NCI-H1105 (cell line): ENCODE measurements at regions not wholly inside any gene's neighbourhood (a gene's known extent, or its start where the extent isn't known, plus 50 kb on each side); places are given as distances from the start of the nearest gene placed in this dataset.
A peak's percentile ranks its signal among the peaks of the same experiment; 100 is the strongest.

ENCODE experiments used
- DNase-seq: peaks from one replicate; lab custom pipeline; 2025; lab: John Stamatoyannopoulos, UW

DNA sequence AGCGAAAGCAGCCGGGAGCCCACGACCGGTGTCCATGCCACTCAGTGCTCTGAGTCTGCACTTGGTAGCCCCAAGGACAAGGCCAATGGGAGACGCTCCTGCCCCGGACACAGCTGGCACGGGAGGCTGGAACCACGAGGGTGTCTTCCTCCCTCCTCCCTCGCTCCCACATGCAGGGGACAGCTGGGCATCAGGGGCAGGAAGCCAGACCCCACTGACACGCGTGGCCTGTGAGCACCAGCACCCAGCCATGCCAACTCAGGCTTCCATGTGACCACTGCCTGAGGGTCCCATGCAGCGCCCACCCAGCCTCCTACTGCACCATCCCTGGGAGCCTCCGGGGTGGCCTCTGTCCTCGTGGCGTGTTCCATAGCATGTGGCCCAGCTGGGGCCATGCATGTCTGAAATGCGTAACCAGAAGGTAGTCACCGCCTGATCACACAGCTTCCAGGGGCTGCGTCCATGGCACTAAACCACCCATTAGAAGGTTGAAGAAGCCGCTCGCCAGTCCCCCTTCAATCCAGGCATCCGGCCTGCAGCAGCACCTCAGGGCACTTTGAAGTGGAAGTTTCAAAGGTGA is 323.2 kb upstream of the SALL3 start:
- no peak for DNase-seq

DNA sequence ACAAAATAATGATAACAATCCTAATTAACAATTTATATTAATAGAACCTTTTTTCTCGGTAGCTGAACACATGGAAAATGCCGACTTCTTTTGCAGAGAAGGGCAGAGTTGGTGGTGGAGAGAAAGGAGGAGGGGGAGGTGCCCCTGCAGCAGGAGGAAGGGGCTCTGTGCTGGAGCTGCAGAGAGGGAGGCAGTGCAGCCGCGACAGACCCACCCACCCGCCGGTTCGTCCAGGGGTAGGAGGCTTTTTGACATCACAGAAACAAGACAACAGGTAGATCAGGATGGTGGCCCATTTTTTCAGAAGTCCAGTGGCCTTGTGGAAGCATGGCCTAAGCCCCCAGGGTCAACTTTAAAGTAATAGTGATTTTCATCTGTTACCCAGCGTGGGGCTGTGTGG is 321.1 kb upstream of the SALL3 start:
- no peak for DNase-seq

DNA sequence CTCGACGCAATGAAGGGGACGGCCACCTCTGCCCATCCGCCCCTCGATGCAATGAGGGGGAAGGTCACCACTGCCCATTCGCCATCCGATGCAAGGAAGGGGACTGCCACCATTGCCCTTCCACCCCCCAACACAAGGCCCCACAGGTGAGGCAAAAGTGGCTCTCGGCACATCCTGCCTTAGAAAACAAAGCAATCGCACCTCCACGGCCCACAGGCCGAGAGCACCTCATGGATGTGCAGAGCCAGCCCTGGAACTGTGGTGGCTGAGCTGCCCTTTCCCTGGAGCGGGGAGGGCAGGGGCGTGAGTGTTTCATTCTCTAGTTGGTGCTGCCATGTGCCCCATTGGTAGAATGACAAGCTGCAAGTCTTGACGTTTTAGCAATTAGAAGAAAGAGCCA is 320.6 kb upstream of the SALL3 start:
- DNase-seq: no peak

DNA sequence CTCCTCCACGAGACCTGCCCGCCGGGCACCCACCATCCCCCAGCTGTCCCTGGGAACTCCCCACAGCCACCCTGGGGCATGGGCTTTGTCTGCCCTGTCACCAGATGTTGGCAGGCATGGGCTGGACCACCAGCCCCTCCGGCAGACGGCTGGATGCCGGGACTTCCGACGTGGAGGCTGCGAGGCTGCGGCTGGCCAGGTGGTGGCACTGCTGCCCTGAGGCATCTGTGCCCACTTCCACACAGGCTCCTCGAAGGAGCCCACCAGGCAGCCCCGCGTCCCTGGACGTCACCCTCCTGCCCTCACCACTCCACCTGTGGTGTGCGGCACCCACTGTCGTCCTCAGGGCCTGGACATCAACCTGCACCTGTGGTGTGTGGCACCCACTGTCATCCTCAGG is 319.9 kb upstream of the SALL3 start:
- peak; percentile 7 for DNase-seq

DNA sequence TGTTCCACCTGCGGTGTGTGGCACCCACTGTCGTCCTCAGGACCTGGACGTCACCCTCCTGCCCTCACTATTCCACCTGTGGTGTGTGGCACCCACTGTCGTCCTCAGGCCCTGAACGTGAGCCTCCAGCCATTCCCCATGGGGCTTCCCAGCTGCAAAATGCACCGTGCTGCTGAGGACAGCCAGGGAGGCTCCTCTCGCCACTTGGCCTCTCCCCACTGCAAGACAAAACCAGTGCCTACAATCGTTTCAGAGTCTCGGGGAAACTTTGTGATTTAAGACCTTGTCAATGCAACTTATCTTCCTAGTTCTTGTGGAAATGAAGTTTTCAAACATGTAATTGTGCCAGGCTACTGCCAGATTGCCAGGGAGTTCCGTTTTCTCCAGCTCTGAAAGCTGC is 319.3 kb upstream of the SALL3 start:
- no peak for DNase-seq

DNA sequence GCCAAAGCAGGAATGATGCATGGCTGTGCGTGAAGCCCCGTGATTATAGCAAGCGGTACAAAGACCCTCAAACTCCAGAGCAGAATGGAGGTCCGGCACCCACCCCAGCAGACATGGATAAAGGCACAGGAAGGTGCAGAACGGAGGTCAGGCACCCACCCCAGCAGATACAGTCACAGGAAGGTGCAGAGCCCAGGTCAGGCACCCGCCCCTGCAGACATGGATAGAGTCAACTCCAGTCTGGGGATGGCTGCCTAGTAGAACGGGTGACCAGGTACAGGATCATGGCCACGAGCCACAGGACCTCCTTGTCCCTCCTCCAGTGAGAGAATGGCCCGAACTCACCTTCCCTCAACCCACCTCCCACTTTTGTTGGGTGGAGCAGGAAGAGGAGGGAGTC is 318.3 kb upstream of the SALL3 start:
- DNase-seq: no peak

DNA sequence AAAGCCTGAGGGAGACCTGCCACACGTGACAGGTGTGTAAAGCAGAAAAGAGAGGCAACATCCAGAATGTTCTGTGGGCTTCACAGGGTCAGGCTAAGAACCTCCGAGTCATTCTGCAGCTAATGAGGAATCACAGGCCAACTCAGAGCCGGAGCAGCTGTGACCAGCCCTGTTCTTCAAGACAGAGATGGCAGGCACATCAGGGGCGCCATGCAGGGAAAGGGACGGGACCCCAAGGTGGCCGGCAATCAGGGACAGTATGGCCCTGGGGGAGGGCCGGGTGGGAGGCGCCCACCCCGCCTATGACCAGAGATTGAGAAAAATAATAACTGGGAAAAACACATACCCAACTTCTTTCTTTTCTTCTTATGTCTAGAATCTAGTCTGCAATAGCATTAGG is 316.7 kb upstream of the SALL3 start:
- DNase-seq: no peak

DNA sequence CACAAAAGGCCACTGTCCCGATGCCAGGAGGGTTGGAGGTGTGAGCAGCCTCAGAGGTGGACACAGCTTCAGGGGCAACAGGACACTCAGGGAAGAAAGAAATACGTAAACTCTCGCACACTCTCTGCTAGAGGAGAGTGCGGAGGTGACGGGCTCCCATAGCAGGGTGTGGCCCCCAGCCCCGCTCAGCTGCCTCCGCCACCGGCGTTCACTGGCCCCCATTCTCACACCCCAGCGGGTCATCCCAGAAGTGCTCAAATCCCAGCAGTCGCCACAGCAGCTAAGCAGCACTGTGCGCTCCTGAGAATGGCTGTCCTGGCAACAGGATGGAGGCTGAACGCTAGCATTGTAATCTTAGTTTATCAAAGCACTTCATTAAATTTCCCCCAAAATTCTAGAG is 315.6 kb upstream of the SALL3 start:
- DNase-seq: no peak

DNA sequence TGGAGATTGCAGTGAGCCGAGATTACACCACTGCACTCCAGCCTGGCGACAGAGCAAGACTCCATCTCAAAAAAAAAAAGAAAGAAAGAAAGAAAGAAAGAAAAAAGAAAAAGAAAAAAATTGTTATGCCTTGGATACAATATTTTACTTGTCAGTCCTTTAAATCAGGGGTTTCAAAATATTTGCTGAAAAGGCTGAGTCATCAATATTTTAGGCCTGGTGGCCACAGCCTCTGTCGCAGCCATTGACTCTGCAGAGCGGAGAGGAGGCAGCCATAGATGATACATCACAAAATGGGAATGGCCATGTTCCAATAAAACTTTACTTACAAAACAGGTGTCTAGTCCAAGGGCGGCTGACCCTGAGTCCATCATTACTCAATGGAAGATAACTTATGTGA is 314.8 kb upstream of the SALL3 start:
- no peak for DNase-seq

DNA sequence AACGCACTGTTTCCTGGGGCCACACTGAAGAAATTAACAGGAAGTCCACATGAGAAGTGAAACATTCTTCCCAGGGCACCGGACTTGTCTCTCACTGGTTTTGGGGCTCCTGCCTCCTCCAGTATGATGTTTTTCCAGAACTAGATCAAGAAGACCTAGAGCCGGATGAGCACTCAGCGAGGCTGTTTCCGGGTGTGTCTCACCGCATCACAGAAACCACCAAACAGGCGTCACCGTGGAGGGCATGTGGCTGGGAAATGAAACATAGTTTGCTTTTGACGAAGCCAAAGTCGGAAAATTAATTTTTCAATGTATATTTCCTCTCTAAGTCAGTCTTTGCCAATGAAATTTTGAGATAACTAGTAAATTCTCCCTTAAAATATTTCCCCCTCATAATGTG is 314.0 kb upstream of the SALL3 start:
- DNase-seq: no peak

DNA sequence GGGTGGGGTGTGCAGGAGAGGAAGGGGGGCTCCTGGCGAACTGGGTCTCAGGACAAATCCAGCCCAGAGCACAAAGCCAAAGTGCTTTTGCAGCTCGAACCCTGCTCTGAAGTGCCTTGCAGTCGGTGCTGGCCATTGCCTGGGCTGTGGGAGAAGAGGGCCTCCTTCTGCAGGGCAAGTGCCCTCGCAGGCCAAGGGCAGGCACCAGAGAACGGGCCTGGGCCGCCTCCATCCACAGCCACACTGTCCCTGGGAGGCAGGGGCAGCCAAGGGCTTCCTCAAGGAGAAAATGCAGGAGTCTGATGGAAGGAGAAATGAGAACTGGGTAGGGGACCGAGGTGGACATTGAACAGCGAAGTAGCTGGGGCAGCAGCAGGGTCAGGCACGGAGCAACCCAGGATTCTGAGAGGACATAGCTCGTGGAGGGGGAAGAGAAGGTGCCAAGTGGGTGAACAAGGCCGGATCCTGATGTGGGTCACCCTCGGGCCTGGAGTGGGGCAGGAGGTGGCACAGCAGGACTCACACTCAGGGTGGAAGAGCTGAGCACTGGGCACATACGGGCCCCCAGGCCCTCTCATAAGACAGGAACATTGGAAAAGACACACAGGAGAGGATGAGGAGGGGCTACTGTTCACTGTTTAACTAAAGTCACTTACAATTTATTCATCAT is 312.8 kb upstream of the SALL3 start:
- DNase-seq: no peak

DNA sequence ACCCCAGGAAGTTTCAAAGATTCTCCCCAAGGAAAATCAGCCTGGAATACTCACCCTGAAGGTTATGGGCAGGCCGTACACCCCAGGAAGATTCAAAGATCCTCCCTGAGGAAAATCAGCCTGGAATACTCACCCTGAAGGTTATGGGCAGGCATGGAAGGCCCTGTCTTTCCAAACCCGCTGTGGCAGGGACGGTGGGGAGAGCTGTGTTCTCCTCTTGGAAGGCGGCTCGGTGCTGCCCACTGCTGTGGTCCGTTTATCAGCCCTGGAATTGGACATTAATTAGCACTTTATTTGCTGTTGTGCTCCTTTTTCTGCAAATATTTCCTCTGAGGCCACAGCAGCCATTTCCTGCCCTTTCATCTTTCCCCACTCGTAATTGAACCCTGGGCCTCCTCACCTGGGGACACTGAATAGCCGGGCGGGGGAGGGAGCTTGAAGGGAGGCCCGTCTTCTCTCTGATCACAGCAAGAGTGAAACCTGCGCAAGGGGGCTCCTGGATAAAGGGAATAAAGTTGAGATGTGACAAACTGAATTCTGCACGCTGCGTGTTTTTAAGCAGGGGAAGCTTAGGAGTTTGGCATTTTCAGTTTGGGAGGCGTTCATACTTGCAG is 308.7 kb upstream of the SALL3 start:
- no peak for DNase-seq

DNA sequence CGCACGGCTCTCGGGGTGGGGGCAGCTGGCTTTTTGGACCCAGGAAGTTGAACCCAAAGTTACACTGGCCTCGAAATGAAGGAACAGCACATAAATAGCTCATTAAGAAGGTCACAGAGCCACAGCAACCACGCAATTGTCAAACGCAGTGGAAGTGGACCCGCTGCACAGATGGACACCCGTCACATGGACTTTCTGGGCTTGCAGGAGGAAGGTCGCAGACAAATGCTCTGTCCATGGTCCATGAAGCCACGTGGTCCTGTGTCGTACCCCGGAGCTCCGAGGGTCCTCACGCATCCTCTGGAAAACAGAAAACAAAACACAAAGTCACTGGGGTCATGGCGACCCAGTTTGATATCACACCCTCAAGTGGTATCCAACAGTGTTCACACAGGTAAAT is 308.1 kb upstream of the SALL3 start:
- no peak for DNase-seq

DNA sequence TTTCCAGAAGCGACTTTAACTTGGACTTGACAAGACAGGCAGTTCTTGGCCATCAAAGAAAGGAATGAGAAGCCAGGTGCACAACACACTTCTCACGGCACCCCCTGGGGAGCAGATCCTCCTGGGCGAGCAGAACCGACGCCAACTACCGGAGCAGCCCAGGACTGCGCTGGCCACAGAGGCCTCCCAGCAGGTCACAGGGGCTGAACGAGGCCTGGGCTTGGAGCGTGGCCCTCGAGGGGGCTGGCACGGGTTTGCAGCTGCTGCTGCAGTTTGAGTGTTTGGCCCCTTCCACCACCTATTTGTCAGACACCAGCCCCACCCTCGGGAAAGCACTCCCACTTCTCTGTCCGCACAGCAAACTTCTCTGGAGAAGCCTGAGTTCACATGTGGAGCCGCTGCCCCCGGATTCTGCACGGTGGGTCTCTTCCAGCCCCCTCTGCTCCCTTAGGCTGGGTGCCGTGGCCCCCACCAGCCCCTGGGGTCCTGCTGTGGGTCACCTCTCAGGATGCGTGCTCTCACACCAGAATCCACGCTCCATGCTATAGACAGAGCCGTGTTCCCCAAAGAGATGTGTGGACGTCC is 306.7 kb upstream of the SALL3 start:
- no peak for DNase-seq

DNA sequence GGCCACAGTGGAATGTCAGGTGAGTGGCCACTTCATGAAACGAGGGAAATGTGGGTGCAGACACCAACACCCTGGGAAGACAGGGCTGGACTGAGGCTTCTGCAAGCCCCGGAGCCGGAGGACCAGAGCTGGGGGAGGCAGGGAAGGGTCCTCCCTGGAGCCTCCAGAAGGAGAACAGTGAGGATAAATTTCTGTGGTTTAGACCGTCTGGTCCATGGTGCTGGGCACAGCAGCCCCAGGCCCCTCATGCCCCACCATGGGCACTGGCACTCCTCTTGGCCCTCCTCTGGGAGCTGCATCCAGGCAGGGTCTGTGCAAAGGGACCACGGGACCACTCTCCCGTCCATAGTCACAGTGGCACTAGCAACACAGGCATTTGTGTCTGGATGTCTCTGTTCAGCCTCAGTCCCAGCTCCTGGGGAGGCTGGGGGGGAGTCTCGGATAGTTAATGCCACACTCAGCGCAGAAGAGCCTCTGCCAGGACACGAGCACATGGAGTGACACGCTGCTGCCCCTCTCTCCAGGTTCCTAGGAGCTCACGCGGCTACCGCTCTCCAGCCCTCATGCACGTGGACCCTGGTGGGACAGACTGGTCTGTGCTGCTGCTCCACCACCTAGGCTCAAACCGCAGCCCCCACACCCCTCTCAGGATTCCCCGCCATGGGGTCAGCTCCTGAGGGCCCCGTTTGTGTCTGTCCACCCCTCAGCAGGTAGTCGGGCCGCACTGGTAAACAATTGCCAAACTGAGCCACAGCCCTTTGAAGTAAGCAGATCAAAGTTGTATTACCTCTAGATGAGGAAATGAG is 305.9 kb upstream of the SALL3 start:
- no peak for DNase-seq

DNA sequence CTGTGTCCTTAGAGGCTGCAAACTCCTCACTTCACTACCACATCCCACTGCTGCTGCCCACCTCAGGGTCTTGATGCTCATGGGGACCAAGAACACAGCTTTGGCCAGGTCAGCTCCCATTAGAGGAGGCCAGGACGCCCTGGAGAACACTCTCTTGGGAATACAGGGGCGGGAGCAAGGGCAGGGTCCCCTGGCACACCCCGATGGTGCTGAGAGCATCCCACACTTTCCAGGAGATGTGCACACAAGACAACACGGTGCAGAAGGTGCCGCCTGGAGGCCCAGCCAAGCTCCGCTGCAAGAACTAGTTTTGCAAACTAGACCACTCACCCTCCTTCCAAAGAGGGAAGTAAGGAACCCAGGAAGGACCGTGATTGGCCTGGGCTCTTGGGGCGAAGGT is 304.4 kb upstream of the SALL3 start:
- DNase-seq: no peak

DNA sequence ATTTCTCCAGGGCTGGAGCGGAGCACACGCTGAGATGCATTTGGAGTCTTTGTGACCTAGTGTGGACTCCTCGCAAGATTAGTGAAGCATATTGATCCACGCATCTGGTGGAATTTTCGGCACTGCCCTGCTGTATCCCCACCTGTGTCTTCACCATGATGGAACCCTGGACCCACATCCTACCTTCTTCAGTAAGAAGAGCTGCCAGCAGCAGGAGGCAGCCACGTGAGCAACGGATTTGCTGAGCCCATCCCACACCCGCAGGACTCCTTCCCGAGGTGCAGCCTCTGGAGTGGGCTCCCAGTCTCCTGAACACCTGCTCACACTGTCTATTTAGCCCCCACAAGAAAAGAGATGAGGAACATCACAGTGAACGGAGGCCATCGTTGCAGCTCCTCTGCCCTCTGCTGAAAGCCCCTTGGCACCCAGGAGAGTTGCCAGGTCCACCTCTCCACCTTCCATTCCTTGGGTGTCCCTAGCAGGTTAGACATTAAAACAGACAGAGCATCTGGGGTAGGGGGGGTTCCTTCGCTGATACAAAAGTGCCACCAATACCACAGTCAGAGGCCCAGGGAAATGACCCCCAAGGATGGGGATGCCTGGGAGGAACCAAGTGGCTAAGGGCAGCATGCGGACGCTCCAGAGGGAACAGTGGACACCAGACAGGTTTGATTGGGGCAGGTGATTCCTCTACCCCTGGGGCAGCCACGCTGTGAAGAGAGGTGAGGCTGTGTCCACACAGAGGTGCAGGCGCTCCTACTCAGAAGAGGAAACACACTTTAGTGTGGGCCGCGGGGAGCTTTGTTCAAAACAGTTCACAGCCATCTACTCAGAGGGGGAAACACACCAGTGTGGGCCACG is 302.8 kb upstream of the SALL3 start:
- DNase-seq: no peak

DNA sequence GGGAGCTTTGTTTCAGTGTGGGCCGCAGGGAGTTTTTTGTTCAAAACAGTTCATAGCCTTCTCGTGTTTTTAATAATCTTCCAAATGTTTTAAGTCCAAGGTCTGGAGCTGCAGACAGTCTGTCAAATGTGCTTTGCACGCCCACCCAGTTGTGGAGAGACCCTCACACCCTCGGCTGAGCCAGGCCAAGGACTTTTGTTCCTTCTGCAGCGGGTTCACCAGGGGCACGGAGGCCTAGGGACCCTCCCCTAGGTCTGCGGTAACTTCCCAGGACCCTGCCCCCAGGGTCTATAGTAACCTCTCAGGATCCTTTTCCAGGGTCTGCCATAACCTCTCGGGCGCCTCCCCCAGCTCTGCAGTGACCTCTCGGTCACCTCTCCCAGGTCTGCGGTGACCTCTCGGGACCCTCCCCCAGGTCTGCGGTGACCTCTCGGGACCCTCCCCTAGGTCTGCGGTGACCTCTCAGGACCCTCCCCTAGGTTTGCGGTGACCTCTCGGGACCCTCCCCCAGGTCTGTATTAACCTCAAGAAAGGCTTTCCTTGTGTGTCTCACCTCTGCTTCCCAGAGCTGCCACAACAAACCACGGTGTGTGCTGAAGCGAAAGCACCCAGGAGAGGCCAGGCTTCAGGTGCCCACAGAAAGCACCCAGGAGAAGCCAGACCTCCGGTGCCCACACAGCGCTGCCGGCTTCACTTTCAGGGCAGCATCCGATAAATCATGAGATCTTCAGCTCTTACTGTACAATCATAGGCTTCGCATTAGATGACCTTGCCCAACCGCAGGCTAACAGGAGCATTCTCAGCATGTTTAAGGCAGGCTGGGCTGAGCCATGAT is 301.9 kb upstream of the SALL3 start:
- no peak for DNase-seq

DNA sequence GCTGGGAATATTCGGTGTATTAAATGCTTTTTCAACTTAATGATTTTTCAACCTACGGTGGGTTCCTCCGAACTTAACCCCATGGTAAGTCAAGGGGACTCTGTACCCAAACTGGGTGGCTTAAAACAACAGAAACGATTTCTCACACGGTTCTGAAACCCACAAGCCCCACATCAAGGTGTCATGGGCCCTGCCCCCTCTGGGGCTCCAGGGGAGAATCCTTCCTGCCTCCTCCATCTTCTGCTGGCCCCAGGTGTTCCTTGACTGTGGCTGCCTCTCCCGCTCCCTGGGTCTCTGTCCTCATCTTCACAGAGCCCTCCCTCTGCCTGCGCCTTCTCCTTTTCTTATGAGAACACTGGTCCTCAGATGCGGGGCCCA is 301.3 kb upstream of the SALL3 start:
- DNase-seq: no peak

DNA sequence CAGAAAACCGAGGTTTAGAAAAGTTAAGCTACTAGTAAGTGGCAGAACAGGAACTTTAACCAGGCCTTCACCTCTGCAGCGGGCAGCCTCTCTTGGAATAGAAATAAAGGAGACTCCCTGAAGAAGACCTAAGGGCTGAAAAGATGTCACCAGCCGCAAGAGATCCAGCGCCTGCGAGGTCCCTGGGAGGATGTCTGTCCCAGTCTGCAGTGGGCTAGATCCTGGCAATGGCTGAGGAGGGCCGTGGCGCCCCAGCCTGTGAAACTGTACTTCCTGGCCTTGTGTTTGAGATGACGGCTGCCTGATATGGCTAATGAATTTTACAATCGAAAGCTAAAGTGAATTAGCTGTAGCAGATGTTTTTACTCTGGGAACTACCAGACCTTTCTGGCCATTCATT is 300.6 kb upstream of the SALL3 start:
- DNase-seq: no peak
